WTC11 (cell line): ENCODE measurements at regions not wholly inside any gene's neighbourhood (a gene's known extent, or its start where the extent isn't known, plus 50 kb on each side); places are given as distances from the start of the nearest gene placed in this dataset.

ENCODE experiments used
- ATAC-seq: fragments of 200-7000 bp; cut with Tn5 transposase; 2 replicates; pipeline ENCODE4 v1.10.0; 2021; ENCODE audit warnings: mild to moderate bottlenecking, moderate library complexity
- CTCF ChIA-PET: fragments of 300-600 bp; sonication (Branson Sonifier 250); formaldehyde crosslinking; loops from one replicate; lab custom pipeline; 2021; ENCODE audit warnings: antibody characterized with exemption; lab: Charles Lee
- POLR2A ChIA-PET: fragments of 350-600 bp; sonication (Branson Sonifier 250); formaldehyde crosslinking; loops from one replicate; lab custom pipeline; 2021; ENCODE audit warnings: antibody characterized with exemption; lab: Charles Lee
- DNase-seq: peaks from one replicate; pipeline ENCODE4 v3.0.0; 2021; ENCODE audit warnings: low spot score
- H3K27ac Mint-ChIP-seq: 2 replicates; pipeline ENCODE4 v1.8.0; 2021; ENCODE audit warnings: mixed read lengths
- H3K27me3 Mint-ChIP-seq: 2 replicates; pipeline ENCODE4 v1.8.0; 2021; ENCODE audit warnings: low read depth, mild to moderate bottlenecking, moderate library complexity, mixed read lengths
- H3K36me3 Mint-ChIP-seq: 2 replicates; pipeline ENCODE4 v1.8.0; 2021; ENCODE audit warnings: mixed read lengths
- H3K4me1 Mint-ChIP-seq: 2 replicates; pipeline ENCODE4 v1.8.0; 2022; ENCODE audit warnings: mixed read lengths
- H3K4me3 Mint-ChIP-seq: 2 replicates; pipeline ENCODE4 v1.8.0; 2021; ENCODE audit warnings: mild to moderate bottlenecking, moderate library complexity, mixed read lengths
- H3K9me3 Mint-ChIP-seq: 2 replicates; pipeline ENCODE4 v1.8.0; 2021; ENCODE audit warnings: mixed read lengths
- ATF1 ChIP-seq: sonication (generic); formaldehyde crosslinking; IDR thresholded peaks from 2 replicates; pipeline ENCODE4 v1.8.1; 2023; ENCODE audit warnings: mild to moderate bottlenecking, moderate library complexity, missing genetic modification reagents
- EMX1 ChIP-seq: fragments of 250-450 bp; sonication (Bioruptor Pico); IDR thresholded peaks from 2 replicates; pipeline ENCODE4 v1.8.0; 2021; ENCODE audit warnings: mild to moderate bottlenecking
- GABPB1 ChIP-seq: sonication (generic); formaldehyde crosslinking; IDR thresholded peaks from 2 replicates; pipeline ENCODE4 v1.8.1; 2023; ENCODE audit warnings: mild to moderate bottlenecking, missing genetic modification reagents
- HMGA2 ChIP-seq: fragments of 250-450 bp; sonication (Bioruptor Pico); IDR thresholded peaks from 2 replicates; pipeline ENCODE4 v1.4.0; 2021; ENCODE audit warnings: mild to moderate bottlenecking, moderate library complexity
- MYBL2 ChIP-seq: sonication (generic); formaldehyde crosslinking; IDR thresholded peaks from 2 replicates; pipeline ENCODE4 v1.8.1; 2023; ENCODE audit warnings: mild to moderate bottlenecking, moderate library complexity, missing genetic modification reagents
- NFE2L1 ChIP-seq: sonication (generic); formaldehyde crosslinking; IDR thresholded peaks from 2 replicates; pipeline ENCODE4 v1.8.1; 2023; ENCODE audit warnings: missing genetic modification reagents
- PRRX2 ChIP-seq: fragments of 250-450 bp; sonication (Bioruptor Pico); IDR thresholded peaks from 2 replicates; pipeline ENCODE4 v1.8.0; 2021; ENCODE audit warnings: mild to moderate bottlenecking
- SMAD3 ChIP-seq: sonication (generic); formaldehyde crosslinking; IDR thresholded peaks from 2 replicates; pipeline ENCODE4 v1.8.0; 2022; ENCODE audit warnings: missing genetic modification reagents, mild to moderate bottlenecking, borderline replicate concordance
- ZBTB21 ChIP-seq: sonication (generic); formaldehyde crosslinking; IDR thresholded peaks from 2 replicates; pipeline ENCODE4 v1.8.1; 2023; ENCODE audit warnings: mild to moderate bottlenecking, missing genetic modification reagents, borderline replicate concordance
- ZNF121 ChIP-seq: sonication (generic); formaldehyde crosslinking; IDR thresholded peaks from 2 replicates; pipeline ENCODE4 v1.8.0; 2023; ENCODE audit warnings: missing genetic modification reagents
- TF ChIP-seq, protein P1 (sequence below): fragments of 250-450 bp; sonication (Bioruptor Pico); conservative IDR thresholded peaks from 2 replicates; pipeline ENCODE4 v1.9.0; 2021; ENCODE audit warnings: mild to moderate bottlenecking
- TF ChIP-seq, protein P2 (sequence below): sonication (generic); formaldehyde crosslinking; IDR thresholded peaks from 2 replicates; pipeline ENCODE4 v1.8.0; 2022; ENCODE audit warnings: mild to moderate bottlenecking, missing genetic modification reagents
- TF ChIP-seq, protein P3 (sequence below): fragments of 250-450 bp; sonication (Bioruptor Pico); IDR thresholded peaks from 2 replicates; pipeline ENCODE4 v1.9.0; 2021; ENCODE audit warnings: mild to moderate bottlenecking
- TF ChIP-seq, protein P4 (sequence below): sonication (generic); formaldehyde crosslinking; IDR thresholded peaks from 2 replicates; pipeline ENCODE4 v1.8.1; 2022; ENCODE audit warnings: low read depth, mild to moderate bottlenecking, moderate library complexity, missing genetic modification reagents, borderline replicate concordance
- TF ChIP-seq, protein P5 (sequence below): fragments of 250-450 bp; sonication (Bioruptor Pico); IDR thresholded peaks from 2 replicates; pipeline ENCODE4 v1.9.0; 2021; ENCODE audit warnings: mild to moderate bottlenecking, borderline replicate concordance
- TF ChIP-seq, protein P6 (sequence below): fragments of 250-450 bp; sonication (Bioruptor Pico); IDR thresholded peaks from 2 replicates; pipeline ENCODE4 v2.1.2; 2022; ENCODE audit warnings: mild to moderate bottlenecking, moderate library complexity
- TF ChIP-seq, protein P7 (sequence below): sonication (generic); formaldehyde crosslinking; IDR thresholded peaks from 2 replicates; pipeline ENCODE4 v1.8.0; 2023; ENCODE audit warnings: missing genetic modification reagents

DNA sequence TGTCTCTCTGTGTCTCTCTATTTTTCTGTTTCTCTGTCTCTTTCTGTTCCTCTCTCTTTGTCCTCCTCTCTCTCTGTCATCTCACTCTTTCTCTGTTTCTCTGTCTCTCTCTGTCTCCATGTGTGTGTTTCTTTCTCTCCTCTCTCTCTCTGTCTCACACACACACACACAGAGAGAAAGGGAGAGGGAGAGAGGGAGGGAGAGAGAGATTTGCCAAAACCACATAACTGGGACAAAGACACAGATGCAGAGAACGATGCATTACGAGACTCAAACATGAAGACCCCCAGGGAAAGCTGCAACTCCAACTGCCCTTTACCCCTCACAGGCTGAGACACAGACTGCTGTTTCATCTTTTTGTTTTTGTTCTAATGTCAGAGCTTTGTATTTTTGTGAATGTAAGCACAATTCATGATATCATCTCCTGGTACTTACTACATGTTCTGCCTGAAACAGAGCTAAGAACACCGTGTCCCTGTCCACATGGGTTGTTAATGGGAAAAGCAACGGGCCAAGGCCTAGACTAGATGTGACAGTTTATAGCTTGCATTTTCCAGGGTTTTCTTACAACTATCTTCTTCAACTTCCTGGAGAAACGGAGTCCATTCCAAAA is 177.1 kb upstream of the ARID1B start:
- Mint-ChIP-seq H3K27ac (no peak overlapping the region), H3K27me3 (no peaks in the 10 kb centered on the region; the same call in 1 of the 2 replicates), H3K4me1 (peaks cover 23% of the 10 kb centered on the region), H3K9me3 (peaks cover 16% of the 10 kb centered on the region), H3K4me3 (no peak overlapping the region), H3K36me3 (peaks cover 9% of the 10 kb centered on the region)
- ChIA-PET CTCF (no interaction called here), POLR2A (no interaction called here)
- DNase-seq = no peak
- ATAC-seq = no peak
- TF ChIP-seq PRRX2 (CRISPR knock-in tag) = no peak
- TF ChIP-seq, protein P1, sequence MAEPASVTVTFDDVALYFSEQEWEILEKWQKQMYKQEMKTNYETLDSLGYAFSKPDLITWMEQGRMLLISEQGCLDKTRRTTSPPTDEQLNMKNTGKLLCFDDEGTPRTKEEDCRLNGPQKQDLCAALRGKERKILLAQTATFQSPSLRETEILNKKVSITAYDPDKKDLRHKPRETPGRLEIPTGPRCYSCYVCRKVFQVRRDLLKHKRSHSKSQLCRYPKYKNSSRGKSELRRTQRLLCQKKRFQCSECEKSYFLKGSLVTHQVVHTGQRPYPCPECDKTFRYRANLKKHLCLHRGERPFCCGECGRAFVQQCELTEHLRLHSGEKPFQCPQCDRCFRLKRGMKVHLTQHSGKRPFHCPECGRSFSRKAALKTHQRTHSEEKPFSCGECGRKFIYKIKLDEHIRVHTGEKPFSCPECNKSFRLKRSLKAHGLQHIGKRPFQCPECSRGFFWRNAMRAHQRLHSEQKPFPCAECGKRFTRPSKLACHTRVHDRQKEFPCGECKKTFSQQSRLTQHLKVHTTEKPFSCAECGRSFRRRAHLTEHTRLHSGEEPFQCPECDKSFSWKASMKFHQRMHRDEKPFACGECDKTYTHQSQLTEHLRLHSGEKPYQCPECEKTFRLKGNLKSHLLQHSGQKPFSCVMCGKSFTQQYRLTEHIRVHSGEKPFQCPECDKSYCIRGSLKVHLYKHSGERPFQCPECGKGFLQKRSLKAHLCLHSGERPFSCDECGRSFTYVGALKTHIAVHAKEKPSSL (CRISPR knock-in tag) = no peak
- TF ChIP-seq, protein P2, sequence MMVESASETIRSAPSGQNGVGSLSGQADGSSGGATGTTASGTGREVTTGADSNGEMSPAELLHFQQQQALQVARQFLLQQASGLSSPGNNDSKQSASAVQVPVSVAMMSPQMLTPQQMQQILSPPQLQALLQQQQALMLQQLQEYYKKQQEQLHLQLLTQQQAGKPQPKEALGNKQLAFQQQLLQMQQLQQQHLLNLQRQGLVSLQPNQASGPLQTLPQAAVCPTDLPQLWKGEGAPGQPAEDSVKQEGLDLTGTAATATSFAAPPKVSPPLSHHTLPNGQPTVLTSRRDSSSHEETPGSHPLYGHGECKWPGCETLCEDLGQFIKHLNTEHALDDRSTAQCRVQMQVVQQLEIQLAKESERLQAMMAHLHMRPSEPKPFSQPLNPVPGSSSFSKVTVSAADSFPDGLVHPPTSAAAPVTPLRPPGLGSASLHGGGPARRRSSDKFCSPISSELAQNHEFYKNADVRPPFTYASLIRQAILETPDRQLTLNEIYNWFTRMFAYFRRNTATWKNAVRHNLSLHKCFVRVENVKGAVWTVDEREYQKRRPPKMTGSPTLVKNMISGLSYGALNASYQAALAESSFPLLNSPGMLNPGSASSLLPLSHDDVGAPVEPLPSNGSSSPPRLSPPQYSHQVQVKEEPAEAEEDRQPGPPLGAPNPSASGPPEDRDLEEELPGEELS (CRISPR knock-in tag) = no peak
- TF ChIP-seq, protein P3, sequence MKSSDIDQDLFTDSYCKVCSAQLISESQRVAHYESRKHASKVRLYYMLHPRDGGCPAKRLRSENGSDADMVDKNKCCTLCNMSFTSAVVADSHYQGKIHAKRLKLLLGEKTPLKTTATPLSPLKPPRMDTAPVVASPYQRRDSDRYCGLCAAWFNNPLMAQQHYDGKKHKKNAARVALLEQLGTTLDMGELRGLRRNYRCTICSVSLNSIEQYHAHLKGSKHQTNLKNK = no peak

DNA sequence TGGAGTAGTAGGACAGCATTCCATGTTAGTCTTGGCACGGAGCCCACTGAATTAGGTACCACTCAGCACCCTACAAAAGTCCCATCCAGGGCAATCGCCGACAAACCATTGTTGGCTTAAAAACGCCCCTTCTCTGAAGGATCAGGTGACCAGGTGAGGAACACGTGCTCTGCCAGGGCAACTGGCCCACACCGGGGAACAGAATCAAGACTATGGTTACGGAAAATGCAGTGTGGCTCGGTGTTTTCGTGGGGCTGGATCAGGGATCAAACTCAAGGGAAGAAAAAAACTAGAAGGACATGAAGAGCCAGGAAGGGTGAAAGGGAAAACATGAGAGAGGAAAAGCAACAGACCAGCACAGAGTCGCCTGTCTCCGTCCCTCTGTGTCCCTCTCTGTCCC is 177.8 kb upstream of the ARID1B start:
- Mint-ChIP-seq H3K4me1 (peaks cover 23% of the 10 kb centered on the region), H3K27ac (no peak overlapping the region), H3K4me3 (no peak overlapping the region), H3K36me3 (peaks cover 5% of the 10 kb centered on the region), H3K9me3 (peaks cover 11% of the 10 kb centered on the region), H3K27me3 (no peaks in the 10 kb centered on the region; the same call in 1 of the 2 replicates)
- DNase-seq (no peak), ATAC-seq (no peak)
- CTCF ChIA-PET = interaction anchor here (0.6 kb wide), 1 partner anchor 36 kb away, joined by 3 read pairs; no protein-coding TSS in a partner anchor
- POLR2A ChIA-PET = no interaction called here
- TF ChIP-seq ZNF121 (CRISPR knock-in tag) (no peak), HMGA2 (CRISPR knock-in tag) (no peak), ATF1 (no peak), GABPB1 (no peak), SMAD3 (CRISPR knock-in tag) (no peak), EMX1 (CRISPR knock-in tag) (no peak), MYBL2 (no peak), NFE2L1 (no peak), ZBTB21 (no peak)
- TF ChIP-seq, protein P3 = no peak
- TF ChIP-seq, protein P4, sequence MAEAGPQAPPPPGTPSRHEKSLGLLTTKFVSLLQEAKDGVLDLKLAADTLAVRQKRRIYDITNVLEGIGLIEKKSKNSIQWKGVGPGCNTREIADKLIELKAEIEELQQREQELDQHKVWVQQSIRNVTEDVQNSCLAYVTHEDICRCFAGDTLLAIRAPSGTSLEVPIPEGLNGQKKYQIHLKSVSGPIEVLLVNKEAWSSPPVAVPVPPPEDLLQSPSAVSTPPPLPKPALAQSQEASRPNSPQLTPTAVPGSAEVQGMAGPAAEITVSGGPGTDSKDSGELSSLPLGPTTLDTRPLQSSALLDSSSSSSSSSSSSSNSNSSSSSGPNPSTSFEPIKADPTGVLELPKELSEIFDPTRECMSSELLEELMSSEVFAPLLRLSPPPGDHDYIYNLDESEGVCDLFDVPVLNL (CRISPR knock-in tag) = no peak
- TF ChIP-seq, protein P5, sequence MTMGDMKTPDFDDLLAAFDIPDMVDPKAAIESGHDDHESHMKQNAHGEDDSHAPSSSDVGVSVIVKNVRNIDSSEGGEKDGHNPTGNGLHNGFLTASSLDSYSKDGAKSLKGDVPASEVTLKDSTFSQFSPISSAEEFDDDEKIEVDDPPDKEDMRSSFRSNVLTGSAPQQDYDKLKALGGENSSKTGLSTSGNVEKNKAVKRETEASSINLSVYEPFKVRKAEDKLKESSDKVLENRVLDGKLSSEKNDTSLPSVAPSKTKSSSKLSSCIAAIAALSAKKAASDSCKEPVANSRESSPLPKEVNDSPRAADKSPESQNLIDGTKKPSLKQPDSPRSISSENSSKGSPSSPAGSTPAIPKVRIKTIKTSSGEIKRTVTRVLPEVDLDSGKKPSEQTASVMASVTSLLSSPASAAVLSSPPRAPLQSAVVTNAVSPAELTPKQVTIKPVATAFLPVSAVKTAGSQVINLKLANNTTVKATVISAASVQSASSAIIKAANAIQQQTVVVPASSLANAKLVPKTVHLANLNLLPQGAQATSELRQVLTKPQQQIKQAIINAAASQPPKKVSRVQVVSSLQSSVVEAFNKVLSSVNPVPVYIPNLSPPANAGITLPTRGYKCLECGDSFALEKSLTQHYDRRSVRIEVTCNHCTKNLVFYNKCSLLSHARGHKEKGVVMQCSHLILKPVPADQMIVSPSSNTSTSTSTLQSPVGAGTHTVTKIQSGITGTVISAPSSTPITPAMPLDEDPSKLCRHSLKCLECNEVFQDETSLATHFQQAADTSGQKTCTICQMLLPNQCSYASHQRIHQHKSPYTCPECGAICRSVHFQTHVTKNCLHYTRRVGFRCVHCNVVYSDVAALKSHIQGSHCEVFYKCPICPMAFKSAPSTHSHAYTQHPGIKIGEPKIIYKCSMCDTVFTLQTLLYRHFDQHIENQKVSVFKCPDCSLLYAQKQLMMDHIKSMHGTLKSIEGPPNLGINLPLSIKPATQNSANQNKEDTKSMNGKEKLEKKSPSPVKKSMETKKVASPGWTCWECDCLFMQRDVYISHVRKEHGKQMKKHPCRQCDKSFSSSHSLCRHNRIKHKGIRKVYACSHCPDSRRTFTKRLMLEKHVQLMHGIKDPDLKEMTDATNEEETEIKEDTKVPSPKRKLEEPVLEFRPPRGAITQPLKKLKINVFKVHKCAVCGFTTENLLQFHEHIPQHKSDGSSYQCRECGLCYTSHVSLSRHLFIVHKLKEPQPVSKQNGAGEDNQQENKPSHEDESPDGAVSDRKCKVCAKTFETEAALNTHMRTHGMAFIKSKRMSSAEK (CRISPR knock-in tag) = no peak
- TF ChIP-seq, protein P6, sequence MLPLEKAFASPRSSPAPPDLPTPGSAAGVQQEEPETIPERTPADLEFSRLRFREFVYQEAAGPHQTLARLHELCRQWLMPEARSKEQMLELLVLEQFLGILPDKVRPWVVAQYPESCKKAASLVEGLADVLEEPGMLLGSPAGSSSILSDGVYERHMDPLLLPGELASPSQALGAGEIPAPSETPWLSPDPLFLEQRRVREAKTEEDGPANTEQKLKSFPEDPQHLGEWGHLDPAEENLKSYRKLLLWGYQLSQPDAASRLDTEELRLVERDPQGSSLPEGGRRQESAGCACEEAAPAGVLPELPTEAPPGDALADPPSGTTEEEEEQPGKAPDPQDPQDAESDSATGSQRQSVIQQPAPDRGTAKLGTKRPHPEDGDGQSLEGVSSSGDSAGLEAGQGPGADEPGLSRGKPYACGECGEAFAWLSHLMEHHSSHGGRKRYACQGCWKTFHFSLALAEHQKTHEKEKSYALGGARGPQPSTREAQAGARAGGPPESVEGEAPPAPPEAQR = no peak
- TF ChIP-seq, protein P7, sequence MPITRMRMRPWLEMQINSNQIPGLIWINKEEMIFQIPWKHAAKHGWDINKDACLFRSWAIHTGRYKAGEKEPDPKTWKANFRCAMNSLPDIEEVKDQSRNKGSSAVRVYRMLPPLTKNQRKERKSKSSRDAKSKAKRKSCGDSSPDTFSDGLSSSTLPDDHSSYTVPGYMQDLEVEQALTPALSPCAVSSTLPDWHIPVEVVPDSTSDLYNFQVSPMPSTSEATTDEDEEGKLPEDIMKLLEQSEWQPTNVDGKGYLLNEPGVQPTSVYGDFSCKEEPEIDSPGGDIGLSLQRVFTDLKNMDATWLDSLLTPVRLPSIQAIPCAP = no peak
- TF ChIP-seq, protein P1 (CRISPR knock-in tag) = no peak
